SK-N-SH (cell line): ENCODE measurements at regions not wholly inside any gene's neighbourhood (a gene's known extent, or its start where the extent isn't known, plus 50 kb on each side); places are given as distances from the start of the nearest gene placed in this dataset.

ENCODE experiments used
- CTCF ChIA-PET: fragments of 300-600, 350-600 bp; formaldehyde crosslinking; extraction: SDS; loops from one replicate; lab custom pipeline; 2021; lab: Yijun Ruan, JAX
- POLR2A ChIA-PET: fragments of 350-600 bp; sonication (Branson Sonifier 250); formaldehyde crosslinking; extraction: SDS; loops from one replicate; lab custom pipeline; 2020; ENCODE audit warnings: antibody characterized with exemption, inconsistent platforms; lab: Yijun Ruan, JAX
- DNase-seq: peaks from one replicate; pipeline ENCODE4 v3.0.0; 2012
- H2AFZ ChIP-seq: fragments of 200-600 bp; sonication (generic); 2 replicates; pipeline ENCODE4 v1.8.1; 2016; ENCODE audit warnings: antibody characterized with exemption, mild to moderate bottlenecking, low read depth
- H3F3A ChIP-seq: fragments of 200-600 bp; sonication (generic); replicated peaks from 2 replicates; pipeline ENCODE3; 2016; ENCODE audit warnings: antibody characterized with exemption, mild to moderate bottlenecking; ENCODE audit not compliant: insufficient read depth
- H3K27ac ChIP-seq, 2 experiments: fragments of 200-500 bp in 1 of 2; fragments of 200-600 bp in 1 of 2; sonication (Bioruptor generic) in 1 of 2; sonication (generic), shearing (Covaris generic) in 1 of 2; 2 replicates each; pipeline versions ENCODE4 v1.5.1 to v1.6.1; 2014 to 2016; ENCODE audit warnings: low read depth in 2 of 2, inconsistent platforms in 1 of 2, low read length in 1 of 2, mild to moderate bottlenecking in 1 of 2, mixed read lengths in 1 of 2
- H3K27me3 ChIP-seq: fragments of 200-600 bp; sonication (generic), shearing (Covaris generic); 2 replicates; pipeline ENCODE4 v1.6.1; 2016; ENCODE audit warnings: mixed run types; ENCODE audit not compliant: insufficient read depth
- H3K36me3 ChIP-seq, 2 experiments: fragments of 200-500 bp in 1 of 2; fragments of 200-600 bp in 1 of 2; sonication (Bioruptor generic) in 1 of 2; sonication (generic) in 1 of 2; replicated peaks in 1 of 2; 2 replicates each; pipeline versions ENCODE3 to v1.5.1; 2014 to 2016; ENCODE audit warnings: low read length in 1 of 2, mild to moderate bottlenecking in 1 of 2; ENCODE audit not compliant: insufficient read depth in 2 of 2, control insufficient read depth in 1 of 2
- H3K4me1 ChIP-seq, 2 experiments: fragments of 200-500 bp in 1 of 2; fragments of 200-600 bp in 1 of 2; sonication (Bioruptor generic) in 1 of 2; sonication (generic), shearing (Covaris generic) in 1 of 2; 2 replicates each; pipeline versions ENCODE4 v1.5.1 to v1.6.1; 2014 to 2016; ENCODE audit warnings: low read depth in 1 of 2, low read length in 1 of 2, mixed run types in 1 of 2; ENCODE audit not compliant: insufficient read depth in 2 of 2, control insufficient read depth in 1 of 2
- H3K4me2 ChIP-seq: fragments of 200-600 bp; sonication (generic), shearing (Covaris generic); 2 replicates; pipeline ENCODE4 v1.6.1; 2017; ENCODE audit warnings: mixed run types
- H3K4me3 ChIP-seq, 2 experiments: fragments of 200-500 bp in 1 of 2; fragments of 200-600 bp in 1 of 2; sonication (Bioruptor generic) in 1 of 2; sonication (generic), shearing (Covaris generic) in 1 of 2; 2 replicates each; pipeline versions ENCODE4 v1.5.1 to v1.8.1; 2014 to 2016; ENCODE audit warnings: low read depth in 2 of 2, inconsistent platforms in 1 of 2, low read length in 1 of 2, mild to moderate bottlenecking in 1 of 2, mixed read lengths in 1 of 2, moderate library complexity in 1 of 2
- H3K79me2 ChIP-seq: fragments of 200-600 bp; sonication (generic); 2 replicates; pipeline ENCODE4 v1.8.1; 2017; ENCODE audit warnings: mild to moderate bottlenecking; ENCODE audit not compliant: insufficient read depth
- H3K9ac ChIP-seq: fragments of 200-600 bp; sonication (generic); 2 replicates; pipeline ENCODE4 v1.6.1; 2017; ENCODE audit warnings: mixed run types
- H3K9me2 ChIP-seq: fragments of 200-600 bp; sonication (generic); 2 replicates; pipeline ENCODE4 v1.6.1; 2017; ENCODE audit warnings: mixed run types
- H3K9me3 ChIP-seq: fragments of 200-600 bp; sonication (generic); 2 replicates; pipeline ENCODE4 v1.6.1; 2017; ENCODE audit warnings: mixed run types, mild to moderate bottlenecking, moderate library complexity
- H4K20me1 ChIP-seq: fragments of 200-600 bp; sonication (generic); 2 replicates; pipeline ENCODE4 v1.6.1; 2017; ENCODE audit warnings: mild to moderate bottlenecking, mixed run types; ENCODE audit not compliant: insufficient read depth
- CTCF ChIP-seq: fragments of 200-600 bp; sonication (generic); IDR thresholded peaks from 2 replicates; pipeline ENCODE4 v1.6.1; 2017; ENCODE audit warnings: antibody characterized with exemption, mild to moderate bottlenecking, moderate library complexity
- ELF1 ChIP-seq: IDR thresholded peaks from 2 replicates; pipeline ENCODE4 v1.4.0; 2012
- EP300 ChIP-seq, 2 experiments: IDR thresholded peaks; 2 replicates each; pipeline versions ENCODE4 v1.4.0 to v1.6.1; 2012; ENCODE audit warnings: borderline replicate concordance in 1 of 2, low read depth in 1 of 2, low read length in 1 of 2
- EZH2phosphoT487 ChIP-seq: fragments of 200-600 bp; sonication (generic); IDR thresholded peaks from 2 replicates; pipeline ENCODE4 v1.6.1; 2017; ENCODE audit warnings: low read depth, mixed run types, mild to moderate bottlenecking, antibody characterized with exemption, moderate library complexity, borderline replicate concordance
- FOSL2 ChIP-seq: IDR thresholded peaks from 2 replicates; pipeline ENCODE4 v1.4.0; 2012; ENCODE audit warnings: low read depth, mild to moderate bottlenecking, moderate library complexity, borderline replicate concordance
- GABPA ChIP-seq: IDR thresholded peaks from 2 replicates; pipeline ENCODE4 v1.4.0; 2012; ENCODE audit warnings: low read depth, mild to moderate bottlenecking
- GATA2 ChIP-seq: sonication (generic); formaldehyde crosslinking; IDR thresholded peaks from 2 replicates; pipeline ENCODE4 v1.5.0; 2020; ENCODE audit warnings: mild to moderate bottlenecking, missing genetic modification reagents
- IRF3 ChIP-seq: fragments of 150-350 bp; IDR thresholded peaks from 2 replicates; pipeline ENCODE4 v1.6.1; 2016; ENCODE audit warnings: mild to moderate bottlenecking, low read depth, low read length
- JUND ChIP-seq: IDR thresholded peaks from 2 replicates; pipeline ENCODE4 v1.4.0; 2012
- MXI1 ChIP-seq: IDR thresholded peaks from 2 replicates; pipeline ENCODE4 v1.6.1; 2012; ENCODE audit warnings: mild to moderate bottlenecking, low read depth, low read length, improper control_type of control experiment
- NFIC ChIP-seq: IDR thresholded peaks from 2 replicates; pipeline ENCODE4 v1.4.0; 2012; ENCODE audit warnings: borderline replicate concordance
- NRF1 ChIP-seq: IDR thresholded peaks from 2 replicates; pipeline ENCODE4 v1.6.1; 2012; ENCODE audit warnings: low read depth, mild to moderate bottlenecking, low read length
- PBX3 ChIP-seq: IDR thresholded peaks from 2 replicates; pipeline ENCODE4; 2012
- RAD21 ChIP-seq: IDR thresholded peaks from 2 replicates; pipeline ENCODE4 v1.6.1; 2012; ENCODE audit warnings: mild to moderate bottlenecking, low read length
- REST ChIP-seq: IDR thresholded peaks from 2 replicates; pipeline ENCODE4 v1.6.1; 2012; ENCODE audit warnings: mild to moderate bottlenecking, low read depth, low read length, moderate library complexity
- RFX5 ChIP-seq: IDR thresholded peaks from 2 replicates; pipeline ENCODE4 v1.6.1; 2012; ENCODE audit warnings: mild to moderate bottlenecking, improper control_type of control experiment, low read length
- RXRA ChIP-seq: IDR thresholded peaks from 2 replicates; pipeline ENCODE4 v1.4.0; 2012; ENCODE audit warnings: low read depth, mild to moderate bottlenecking, borderline replicate concordance
- SIN3A ChIP-seq: IDR thresholded peaks from 2 replicates; pipeline ENCODE4 v1.6.1; 2012; ENCODE audit warnings: low read depth, mild to moderate bottlenecking, low read length, moderate library complexity, borderline replicate concordance
- TAF1 ChIP-seq: IDR thresholded peaks from 2 replicates; pipeline ENCODE4 v1.6.1; 2012; ENCODE audit warnings: low read depth, mild to moderate bottlenecking, low read length, moderate library complexity, borderline replicate concordance
- TCF12 ChIP-seq: IDR thresholded peaks from 2 replicates; pipeline ENCODE4 v1.4.0; 2012
- USF2 ChIP-seq: fragments of 150-350 bp; IDR thresholded peaks from 2 replicates; pipeline ENCODE4 v1.6.1; 2017; ENCODE audit warnings: antibody characterized with exemption, low read length, low read depth, borderline replicate concordance
- YY1 ChIP-seq: IDR thresholded peaks from 2 replicates; pipeline ENCODE4 v1.4.0; 2012; ENCODE audit warnings: low read depth, mild to moderate bottlenecking
- ZBTB33 ChIP-seq: IDR thresholded peaks from 2 replicates; pipeline ENCODE4 v1.4.0; 2012; ENCODE audit warnings: low read depth, borderline replicate concordance
- WGBS: methylation state at CpG from one replicate; pipeline ENCODE4 v1.1.6; 2017; ENCODE audit warnings: low lambda C conversion rate; 5-methylcytosine and 5-hydroxymethylcytosine counted together

- DNase-seq: peak; percentile 77
- Histone ChIP-seq H3F3A (no peaks in the 10 kb centered on the region), H4K20me1 (no peaks in the 10 kb centered on the region), H3K27me3 (no peaks in the 10 kb centered on the region), H3K27ac (no peak overlapping the region), H3K79me2 (no peaks in the 10 kb centered on the region), H3K4me2 (no peak overlapping the region), H3K9me3 (no peaks in the 10 kb centered on the region), H3K9me2 (no peaks in the 10 kb centered on the region), H2AFZ (peak overlapping the region; percentile 65), H3K36me3 (no peaks in the 10 kb centered on the region), H3K4me1 (peaks cover 0 to 2% of the 10 kb centered on the region in 2 experiments; a peak in 1 of 4 replicates), H3K9ac (no peak overlapping the region), H3K4me3 (peak overlapping the region in 1 of 2 experiments; percentile 54; a peak in 1 of 4 replicates)
- ChIA-PET POLR2A (no interaction called here), CTCF (interaction anchor here (0.5 to 13.7 kb wide), 105 partner anchors 9 to 851 kb away, joined by 3 to 295 read pairs (median 4); partner anchors contain the start of genes AK9, DDO, FIG4 and GPR6)
- 16% methylated on average over 7 of the region's 7 CpGs for WGBS
- TF ChIP-seq RXRA (no peak), RFX5 (no peak), TCF12 (no peak), SIN3A (no peak), EZH2phosphoT487 (no peak), PBX3 (no peak), ELF1 (no peak), ZBTB33 (no peak), MXI1 (no peak), CTCF (peak; percentile 98), GATA2 (no peak), EP300 (IDR thresholded peaks at IDR 0.05; ENCODE audit: borderline replicate concordance in 1 of 2, low read depth in 1 of 2, low read length in 1 of 2) (no peak), USF2 (no peak), IRF3 (no peak), TAF1 (no peak), NRF1 (peak; percentile 12; the same call in 1 of the 2 replicates), JUND (no peak), FOSL2 (no peak), REST (no peak), RAD21 (peak; percentile 98), NFIC (no peak), GABPA (no peak), YY1 (no peak)
Observed at GRCh38 chr6:110039364-110039980, 61.4 kb downstream of the GPR6 start.
